ENCODE measurements at regions not wholly inside any gene's neighbourhood (a gene's known extent, or its start where the extent isn't known, plus 50 kb on each side); places are given as distances from the start of the nearest gene placed in this dataset.
"Not testable (repeated sequence)": the region's sequence is repeated elsewhere in the genome, so short reads cannot be mapped to it uniquely, and the experiment has no call there.

DNA sequence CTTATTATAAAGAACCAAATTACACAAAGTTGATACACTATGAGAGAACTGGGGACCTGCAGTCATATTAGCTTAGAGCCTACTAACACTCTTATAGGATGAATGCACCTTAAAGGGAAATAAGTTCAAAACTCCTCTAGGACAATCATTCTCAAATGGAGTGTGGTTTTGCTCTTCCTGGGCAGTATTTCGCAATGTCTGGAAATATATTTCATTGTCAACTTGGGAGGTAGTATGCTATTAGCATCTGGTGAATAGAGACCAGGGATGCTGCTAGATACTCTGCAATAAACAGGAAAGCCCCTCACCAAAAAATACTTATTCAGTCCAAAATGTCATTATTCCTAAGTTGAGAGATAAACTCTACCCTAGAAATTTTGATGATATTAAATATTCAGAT, 451.4 kb upstream of the ARPP21 start:
- no peak for DNase-seq (ENCODE audit: extremely low read depth in 1 of 2, low read depth in 1 of 2)

GRCh38 chr3:35194666-35195065, 444.7 kb upstream of the ARPP21 start:
- no peak for DNase-seq (ENCODE audit: extremely low read depth in 1 of 2, low read depth in 1 of 2)

DNA sequence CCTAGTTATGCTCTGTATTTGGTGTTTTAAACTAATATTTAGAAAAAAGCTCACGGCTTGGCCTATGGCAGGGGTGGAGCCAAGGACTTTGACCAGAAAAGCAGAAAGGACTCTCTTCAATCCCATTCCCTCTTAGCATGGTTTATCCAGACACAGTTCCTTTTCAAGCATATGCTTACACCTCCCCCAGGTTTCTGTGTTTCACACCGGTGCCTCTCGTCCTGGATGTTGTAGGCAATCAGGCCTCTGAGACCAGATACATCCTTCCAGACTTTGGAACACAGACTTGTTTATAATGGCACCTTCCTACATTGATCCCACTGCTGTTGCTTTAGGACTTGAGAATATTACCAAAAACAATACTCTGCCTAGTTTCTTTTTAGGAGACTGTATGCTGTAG, 440.5 kb upstream of the ARPP21 start:
- DNase-seq (ENCODE audit: extremely low read depth in 1 of 2, low read depth in 1 of 2) = no peak

- no peak for DNase-seq (ENCODE audit: extremely low read depth in 1 of 2, low read depth in 1 of 2)
Observed at GRCh38 chr3:35200056-35200455, 439.3 kb upstream of the ARPP21 start.

GRCh38 chr3:35201211-35201610, 438.1 kb upstream of the ARPP21 start:
- no peak for DNase-seq (ENCODE audit: extremely low read depth in 1 of 2, low read depth in 1 of 2)

DNA sequence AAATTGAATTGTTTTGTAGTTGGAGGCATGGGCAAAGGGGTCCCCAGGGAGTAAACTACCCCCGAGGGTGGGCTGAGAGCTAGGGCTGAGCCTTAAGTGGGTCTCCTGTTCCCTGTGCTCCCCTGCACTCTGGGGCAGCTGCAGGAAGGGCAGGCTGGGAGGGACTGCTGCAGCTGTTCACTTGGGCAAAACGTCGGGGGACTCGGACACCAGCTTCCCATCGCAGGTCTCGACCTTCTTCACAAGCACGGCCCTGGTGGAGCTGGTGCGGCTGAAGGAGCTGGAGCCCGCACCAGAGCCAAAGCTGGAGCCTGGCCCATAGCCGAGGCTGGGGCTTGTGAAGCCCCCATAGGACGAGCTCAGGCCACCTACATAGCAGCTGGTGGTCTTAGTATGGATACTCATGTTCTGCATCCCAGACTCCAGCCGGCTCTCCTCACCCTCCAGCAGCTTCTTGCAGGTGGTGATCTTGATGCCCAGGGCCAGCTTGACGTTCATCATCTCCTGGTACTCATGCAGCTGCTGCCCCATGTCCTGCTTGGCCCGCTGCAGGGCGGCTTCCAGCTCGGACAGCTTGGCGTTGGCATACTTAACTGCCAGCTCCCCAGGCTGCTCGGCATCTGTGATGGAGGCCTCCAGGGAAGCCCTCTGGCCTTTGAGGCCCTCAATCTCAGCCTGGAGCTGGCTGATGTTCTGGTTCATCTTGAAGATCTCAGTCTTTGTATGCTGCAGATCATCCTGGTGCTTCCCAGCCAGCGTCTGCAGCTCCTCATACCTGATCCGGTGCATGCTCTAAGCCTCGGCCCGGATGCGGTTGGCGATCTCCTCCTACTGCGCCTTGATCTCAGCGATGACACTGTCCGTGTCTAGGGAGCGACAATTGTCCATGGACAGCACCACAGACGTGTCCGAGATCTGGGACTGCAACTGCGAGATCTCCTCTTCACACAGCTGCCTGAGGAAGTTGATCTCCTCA, 423.5 kb upstream of the ARPP21 start:
- no peak for DNase-seq (ENCODE audit: extremely low read depth in 1 of 2, low read depth in 1 of 2)

DNA sequence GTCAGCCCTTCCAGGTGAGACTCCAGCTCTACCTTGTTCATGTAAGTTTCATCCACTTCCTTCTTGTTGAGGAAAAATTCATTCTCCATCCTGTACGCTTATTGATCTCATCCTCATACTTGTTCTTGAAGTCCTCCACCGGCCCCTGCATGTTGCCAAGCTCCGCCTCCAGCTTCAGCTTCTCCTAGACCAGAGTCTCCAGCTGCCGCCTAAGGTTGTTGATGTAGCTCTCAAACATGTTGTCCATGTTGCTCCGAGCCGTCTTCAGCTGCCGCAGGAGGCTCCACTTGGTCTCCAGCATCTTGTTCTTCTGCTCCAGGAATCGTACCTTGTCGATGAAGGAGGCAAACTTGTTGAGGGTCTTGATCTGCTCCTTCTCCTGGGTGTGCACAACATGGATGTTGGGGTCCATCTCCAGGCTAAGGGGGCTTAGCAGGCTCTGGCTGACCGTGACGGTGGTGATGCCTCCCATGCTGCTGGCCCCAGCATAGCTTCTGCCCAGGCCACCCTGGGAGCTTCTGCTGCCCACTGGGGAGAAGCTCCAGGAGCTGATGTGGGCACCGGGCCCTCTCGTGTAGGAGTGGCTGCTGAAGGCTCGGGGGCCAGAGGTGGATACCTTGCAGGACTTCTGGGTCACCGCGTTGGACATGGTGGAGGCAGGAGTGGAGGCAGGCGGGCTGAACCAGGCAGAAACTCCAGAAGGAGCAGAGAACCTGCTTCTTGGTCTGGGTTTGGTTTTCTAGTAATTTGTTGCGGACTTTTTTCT, 422.6 kb upstream of the ARPP21 start:
- no peak for DNase-seq (ENCODE audit: extremely low read depth in 1 of 2, low read depth in 1 of 2)

DNA sequence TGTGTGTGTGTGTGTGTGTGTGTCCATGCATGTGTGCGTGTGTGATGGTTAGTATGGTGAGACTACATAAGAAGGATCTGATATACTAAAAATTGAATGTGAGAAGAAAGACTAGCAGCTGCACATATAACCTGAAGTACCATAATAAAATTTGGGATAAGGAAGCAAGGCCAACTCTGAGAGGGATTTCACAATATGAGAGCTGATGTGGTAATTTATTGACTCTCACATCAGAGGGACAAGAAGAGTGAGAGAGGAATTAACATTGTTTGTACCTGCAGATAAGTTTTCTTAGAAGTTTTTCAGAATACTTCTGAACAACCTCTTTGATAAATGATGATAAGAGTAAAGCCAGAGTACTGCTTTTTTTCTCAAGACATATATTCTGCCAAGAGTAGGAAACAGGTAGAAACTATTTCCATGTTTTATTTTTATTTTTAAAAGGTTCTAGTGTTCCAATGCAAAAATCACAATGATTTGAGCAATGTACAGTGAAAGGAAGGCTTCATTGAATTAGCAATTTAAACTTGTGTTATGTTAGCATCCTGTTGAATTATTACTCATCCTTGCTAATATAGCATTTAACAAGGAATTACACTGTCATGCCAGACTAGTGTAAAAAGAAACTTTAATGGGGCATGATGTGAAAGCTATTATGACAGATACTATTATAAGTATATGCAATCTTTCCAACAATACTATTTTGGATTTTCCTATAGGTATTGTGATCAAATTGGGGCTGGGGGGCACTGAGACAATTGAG, 415.5 kb upstream of the ARPP21 start:
- DNase-seq (ENCODE audit: extremely low read depth in 1 of 2, low read depth in 1 of 2) = no peak

DNA sequence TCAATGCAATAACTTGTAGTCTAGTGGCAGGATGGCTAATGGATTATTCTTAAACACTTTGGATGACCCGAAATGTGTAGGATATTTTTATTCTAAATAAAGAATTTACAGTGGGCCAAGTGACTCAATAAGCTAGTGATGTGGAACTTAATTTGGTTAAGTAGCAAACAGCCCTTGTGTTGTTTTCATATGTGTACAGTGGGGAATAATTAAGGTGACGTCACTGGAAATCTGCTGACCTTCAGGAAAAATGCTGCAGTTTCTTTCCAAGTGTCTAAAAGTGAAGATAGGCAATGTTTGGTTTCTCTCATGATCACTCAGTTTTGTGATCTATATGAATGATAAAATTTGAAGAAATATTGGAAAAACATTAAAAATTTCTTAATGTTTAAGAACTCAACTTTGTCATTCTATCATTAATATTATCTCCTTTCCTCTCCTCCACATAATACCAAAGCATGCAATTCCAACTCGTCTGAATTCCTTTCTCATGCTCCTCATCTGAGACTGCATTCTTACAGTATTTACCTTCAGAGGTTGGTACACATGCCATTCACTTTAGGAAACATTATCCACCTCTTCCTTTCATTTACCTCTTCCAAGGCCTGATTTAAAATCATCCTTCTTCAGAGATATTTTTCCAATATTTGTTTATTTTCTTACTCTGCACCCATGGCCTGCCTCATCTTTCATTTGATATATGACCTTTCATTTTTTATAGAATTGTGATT, 414.6 kb upstream of the ARPP21 start:
- DNase-seq (ENCODE audit: extremely low read depth in 1 of 2, low read depth in 1 of 2) = no peak

DNA sequence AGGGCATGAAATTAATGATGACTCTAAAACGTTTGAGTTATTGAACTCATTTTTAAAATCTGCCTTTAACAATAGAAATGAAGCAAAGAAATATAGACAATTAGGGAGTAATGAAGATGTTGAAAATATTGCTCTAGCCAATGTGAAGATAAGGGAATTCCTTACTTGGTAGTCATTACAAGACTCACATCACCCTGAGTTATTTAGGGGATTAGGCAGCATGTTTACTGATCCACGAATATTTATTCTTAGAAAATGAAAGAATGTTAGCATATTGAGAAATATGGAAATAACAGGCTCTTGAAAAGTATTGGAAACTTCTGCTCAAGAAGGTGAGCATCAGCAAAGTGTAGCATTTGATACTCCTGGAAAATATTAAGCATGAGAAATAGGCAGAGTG, 398.1 kb upstream of the ARPP21 start:
- DNase-seq (ENCODE audit: extremely low read depth in 1 of 2, low read depth in 1 of 2) = no peak

- DNase-seq (ENCODE audit: extremely low read depth in 1 of 2, low read depth in 1 of 2) = no peak
Observed at GRCh38 chr3:35254917-35255316, 384.4 kb upstream of the ARPP21 start.

GRCh38 chr3:35257641-35258040, 381.7 kb upstream of the ARPP21 start:
- DNase-seq (ENCODE audit: extremely low read depth in 1 of 2, low read depth in 1 of 2) = no peak

GRCh38 chr3:35262406-35262805, 376.9 kb upstream of the ARPP21 start:
- DNase-seq (ENCODE audit: extremely low read depth in 1 of 2, low read depth in 1 of 2) = no peak

DNA sequence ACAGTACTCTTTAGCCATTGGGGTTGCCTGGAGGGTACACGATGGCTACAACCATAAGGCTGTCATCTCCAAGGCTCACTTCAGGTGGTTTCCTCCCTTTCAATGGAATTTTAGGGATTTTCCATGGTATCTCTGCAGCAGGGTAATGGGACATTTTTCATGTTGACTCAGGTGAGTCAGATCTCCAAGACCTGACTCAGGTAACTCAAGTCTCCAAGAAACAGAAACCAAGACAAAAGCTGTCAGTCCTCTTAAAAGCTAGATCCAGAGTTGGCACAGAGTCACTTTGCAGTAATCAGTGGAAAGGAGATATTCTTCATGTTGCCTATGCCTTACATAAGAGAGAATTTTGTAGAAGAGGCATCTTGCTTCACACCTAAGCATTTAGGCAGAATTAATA, 375.8 kb upstream of the ARPP21 start:
- DNase-seq (ENCODE audit: extremely low read depth in 1 of 2, low read depth in 1 of 2) = no peak

DNA sequence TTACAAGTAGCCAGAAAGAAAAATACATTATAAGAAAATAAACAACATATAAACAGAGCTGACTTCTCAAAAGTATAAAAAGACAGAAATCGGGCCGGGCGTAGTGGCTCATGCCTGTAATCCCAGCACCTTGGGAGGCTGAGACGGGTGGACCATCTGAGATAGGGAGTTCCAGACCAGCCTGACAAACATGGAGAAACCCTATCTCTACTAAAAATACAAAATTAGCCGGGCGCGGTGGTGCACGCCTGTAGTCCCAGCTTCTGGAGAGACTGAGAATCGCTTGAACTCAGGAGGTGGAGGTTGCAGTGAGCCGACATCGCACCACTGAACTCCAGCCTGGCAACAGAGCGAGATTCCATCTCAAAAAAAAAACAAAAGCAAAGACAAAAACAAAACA, 373.3 kb upstream of the ARPP21 start:
- not testable (repeated sequence) for DNase-seq (ENCODE audit: extremely low read depth in 1 of 2, low read depth in 1 of 2)

DNA sequence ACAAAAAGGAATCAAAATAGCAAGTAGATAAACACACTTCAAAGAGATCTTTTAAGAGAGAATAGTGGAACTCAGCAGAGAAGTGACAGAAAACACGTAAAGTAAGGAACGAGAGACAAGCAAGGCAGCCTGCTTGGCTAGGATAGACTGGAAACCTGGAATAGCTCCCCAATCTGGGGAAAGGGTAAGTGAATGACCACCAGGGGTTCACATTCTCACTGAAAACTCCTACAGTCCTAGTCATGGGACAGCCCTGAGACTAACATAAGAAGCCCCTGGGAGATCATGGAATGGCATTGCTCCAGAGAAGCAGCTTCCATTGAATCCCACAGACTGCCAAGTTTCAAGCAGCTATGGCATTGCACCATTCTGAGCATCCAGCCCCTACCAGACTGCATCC, 363.6 kb upstream of the ARPP21 start:
- no peak for DNase-seq (ENCODE audit: extremely low read depth in 1 of 2, low read depth in 1 of 2)

DNA sequence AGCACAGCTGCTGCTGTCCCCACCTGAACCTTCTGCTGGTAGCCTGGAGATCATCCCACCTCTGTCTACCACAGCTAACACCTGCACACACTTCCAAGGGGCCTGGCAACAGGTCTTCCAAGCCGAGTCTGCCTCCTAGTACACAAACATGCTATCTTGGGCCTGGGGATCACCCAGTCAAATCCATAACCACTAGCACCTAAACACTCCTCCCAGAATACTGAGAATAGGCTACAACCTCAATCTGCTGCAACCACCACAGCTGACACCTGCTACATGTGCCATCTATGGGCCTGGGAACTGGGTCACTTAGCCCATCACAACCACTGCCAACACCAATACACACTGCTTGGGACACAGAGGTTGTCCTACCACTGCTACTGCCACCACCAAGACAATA, 362.8 kb upstream of the ARPP21 start:
- DNase-seq (ENCODE audit: extremely low read depth in 1 of 2, low read depth in 1 of 2) = no peak

DNA sequence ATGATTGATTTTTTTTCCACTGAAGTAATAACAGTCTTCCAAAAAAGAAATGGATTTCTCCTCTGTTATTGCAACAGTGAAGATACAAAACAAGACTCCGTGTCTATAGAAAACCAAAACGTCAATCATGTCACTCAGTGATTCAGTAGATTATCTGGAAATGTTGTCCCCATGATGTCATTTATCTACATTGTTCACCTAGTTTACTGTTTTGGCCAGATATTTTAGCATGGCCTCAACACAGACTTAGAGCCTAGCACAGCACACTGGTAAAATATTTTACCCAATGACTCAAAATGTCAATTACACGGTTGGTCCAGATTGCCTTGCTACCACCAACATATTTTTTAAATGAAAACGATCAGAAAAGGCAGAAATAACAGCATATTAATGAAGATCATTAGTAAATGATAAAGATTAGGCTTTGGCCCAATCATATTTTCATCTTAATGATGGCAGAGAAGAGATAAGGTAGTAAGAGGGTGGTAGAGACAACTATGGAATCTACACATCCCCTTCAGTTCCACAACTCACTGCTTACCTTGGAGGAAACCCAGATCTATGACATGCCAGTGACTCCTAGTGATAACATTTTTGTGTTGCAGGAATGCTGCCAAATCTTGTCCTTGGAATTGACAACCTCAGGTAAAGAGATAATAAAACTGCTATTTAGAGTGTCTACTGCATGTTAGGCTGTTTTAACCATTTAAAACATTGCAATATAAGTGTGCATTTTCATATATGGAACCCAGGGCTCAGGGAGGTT, 347.7 kb upstream of the ARPP21 start:
- no peak for DNase-seq (ENCODE audit: extremely low read depth in 1 of 2, low read depth in 1 of 2)

- no peak for DNase-seq (ENCODE audit: extremely low read depth in 1 of 2, low read depth in 1 of 2)
Observed at GRCh38 chr3:35292568-35292967, 346.8 kb upstream of the ARPP21 start.

- DNase-seq (ENCODE audit: extremely low read depth in 1 of 2, low read depth in 1 of 2) = no peak
Observed at GRCh38 chr3:35295906-35296305, 343.4 kb upstream of the ARPP21 start.
